ENCODE measurements at regions not wholly inside any gene's neighbourhood (a gene's known extent, or its start where the extent isn't known, plus 50 kb on each side); places are given as distances from the start of the nearest gene placed in this dataset.
A peak's percentile ranks its signal among the peaks of the same experiment; 100 is the strongest.

DNA sequence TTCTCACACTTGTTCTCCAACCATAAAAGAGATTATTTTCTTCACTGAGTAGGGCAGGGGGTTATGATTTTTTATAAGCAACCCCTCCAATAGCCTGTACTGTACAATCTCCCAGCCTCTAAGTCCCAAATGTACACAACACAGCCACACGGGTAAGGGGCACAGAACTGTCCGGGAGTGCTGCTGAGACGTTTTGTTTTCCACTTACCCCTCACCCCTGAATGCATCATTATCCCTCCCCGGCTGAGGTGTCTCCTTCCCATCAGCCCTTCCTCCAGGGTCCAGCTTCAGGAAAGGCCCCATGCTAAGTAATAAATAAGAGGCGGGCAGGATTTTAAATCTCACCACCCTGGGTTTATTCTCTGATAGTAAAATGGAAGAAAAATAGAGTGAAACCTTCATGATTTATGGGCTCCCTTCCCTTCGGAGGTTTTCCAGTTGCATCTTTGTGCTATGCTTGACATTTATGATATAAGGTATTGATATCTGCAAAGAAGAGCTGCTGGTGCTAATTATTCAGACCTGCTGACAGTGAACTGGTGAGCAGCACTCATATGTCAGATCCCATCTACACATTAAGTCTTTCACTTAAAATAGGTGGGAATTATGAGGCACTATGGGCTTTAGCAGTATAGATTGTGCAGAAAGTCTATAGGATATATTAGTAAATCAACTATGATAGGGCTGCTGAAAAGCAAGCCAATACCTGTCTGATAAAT is 67.2 kb upstream of the MEGF10 start:
- no peak for DNase-seq (ENCODE audit: low read depth, low spot score)
- no peak for TF ChIP-seq CTCF (IDR thresholded peaks at IDR 0.05; ENCODE audit: insufficient read depth, low read length, missing control alignments)
- ChIA-PET CTCF (no interaction called here), POLR2A (no interaction called here)
- H3K4me3 ChIP-seq (ENCODE audit: low read depth, low read length), result no peak overlapping the region

GRCh38 chr5:127227881-127228280 is 62.7 kb upstream of the MEGF10 start:
- no peak overlapping the region for H3K4me3 ChIP-seq (ENCODE audit: low read depth, low read length)
- POLR2A ChIA-PET, result no interaction called here
- CTCF ChIA-PET, result no interaction called here
- TF ChIP-seq CTCF (IDR thresholded peaks at IDR 0.05; ENCODE audit: insufficient read depth, low read length, missing control alignments), result no peak
- DNase-seq (ENCODE audit: low read depth, low spot score), result no peak

DNA sequence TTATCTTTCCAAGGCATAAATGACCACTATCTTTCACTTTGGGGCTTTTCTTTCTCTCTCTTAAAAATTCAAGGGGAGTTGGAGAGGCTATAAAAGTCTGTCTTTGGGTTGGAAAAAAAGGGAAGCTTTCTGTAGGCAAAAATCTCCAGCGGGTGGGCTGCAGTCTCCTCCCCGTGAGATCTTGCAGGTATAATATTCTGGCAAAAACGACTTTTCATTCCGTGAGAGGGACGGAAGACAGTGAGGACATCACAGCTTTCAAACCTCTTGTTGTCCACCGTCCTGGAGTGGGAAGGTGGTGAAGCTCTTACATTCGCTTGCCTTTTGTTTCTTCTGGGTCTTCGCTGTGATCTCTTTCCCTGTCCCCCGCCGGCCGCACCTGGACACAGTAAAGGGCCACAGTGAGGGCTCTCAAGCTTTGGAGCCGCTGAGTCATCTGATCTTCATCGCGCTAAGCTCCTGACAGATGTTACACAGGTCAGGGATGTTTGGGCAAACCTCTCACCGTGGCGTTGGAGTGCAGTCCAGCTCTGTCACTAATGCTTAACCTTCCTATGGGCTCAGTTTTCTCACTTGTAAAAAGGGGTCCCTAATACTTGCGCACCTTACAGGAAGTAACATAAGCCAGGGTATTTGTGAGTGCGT is 61.9 kb upstream of the MEGF10 start:
- no peak for DNase-seq (ENCODE audit: low read depth, low spot score)
- ChIA-PET POLR2A (no interaction called here), CTCF (no interaction called here)
- peak overlapping the region; percentile 52; the same call in 1 of the 2 replicates for H3K4me3 ChIP-seq (ENCODE audit: low read depth, low read length)
- TF ChIP-seq CTCF (IDR thresholded peaks at IDR 0.05; ENCODE audit: insufficient read depth, low read length, missing control alignments), result no peak

DNA sequence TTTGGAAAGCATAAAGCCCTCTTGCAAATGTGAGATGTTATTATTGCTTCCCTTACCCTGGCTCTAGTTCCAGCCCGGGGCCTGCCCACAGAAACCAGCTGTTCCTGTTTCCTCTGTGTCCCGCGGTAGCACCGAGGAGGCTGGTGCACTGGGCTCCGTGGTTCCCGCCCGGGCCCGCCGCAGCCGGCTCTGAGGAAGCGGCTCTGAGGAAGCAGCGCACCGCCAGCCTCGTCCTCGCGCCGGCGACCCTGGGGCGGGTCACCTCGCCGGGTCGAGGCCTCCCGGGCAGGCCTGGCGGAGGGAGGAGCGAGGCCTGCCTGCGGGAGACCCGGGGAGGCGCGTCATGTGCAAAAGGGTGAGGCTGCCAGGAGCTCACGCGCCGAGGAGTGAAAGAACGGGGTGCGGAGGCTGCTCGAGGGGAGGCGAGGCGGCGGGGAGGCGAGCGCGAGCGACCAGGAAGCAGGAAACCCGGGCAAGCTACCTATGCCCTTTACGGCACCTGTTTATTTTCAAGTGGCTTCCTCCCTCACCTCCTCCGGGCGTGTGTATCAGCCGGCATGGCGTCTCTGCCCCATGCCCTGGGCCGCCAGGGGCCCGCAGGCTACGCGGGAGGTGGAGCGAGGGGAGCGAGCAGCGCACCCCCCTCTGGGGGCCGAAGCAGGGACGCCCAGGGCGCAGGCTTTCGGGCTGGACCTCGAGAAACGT is 61.3 kb upstream of the MEGF10 start:
- TF ChIP-seq CTCF (IDR thresholded peaks at IDR 0.05; ENCODE audit: insufficient read depth, low read length, missing control alignments), result no peak
- ChIA-PET CTCF (no interaction called here), POLR2A (no interaction called here)
- H3K4me3 ChIP-seq (ENCODE audit: low read depth, low read length), result peak overlapping the region; percentile 52
- no peak for DNase-seq (ENCODE audit: low read depth, low spot score)

DNA sequence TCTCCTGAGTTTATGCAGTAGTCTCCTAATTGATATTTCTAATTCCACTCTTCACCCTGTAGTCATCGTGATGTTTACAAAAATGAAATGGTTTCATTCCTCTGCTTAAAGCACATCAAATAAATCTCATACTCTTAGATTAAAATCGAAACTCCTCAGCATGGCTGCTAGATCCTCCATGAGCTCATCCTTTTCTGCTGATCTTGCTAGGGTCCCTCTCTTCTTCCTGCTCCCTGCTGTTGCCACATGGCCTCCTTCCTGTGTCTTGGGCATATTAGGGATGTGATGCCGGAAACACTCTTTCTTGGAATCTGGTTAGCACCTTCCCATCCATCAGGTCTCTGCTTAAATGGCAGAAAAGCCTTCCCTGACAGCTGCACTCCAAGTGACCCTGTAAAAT is 59.5 kb upstream of the MEGF10 start:
- CTCF ChIA-PET, result interaction anchor here (1.0 kb wide), 1 partner anchor 407 kb away, joined by 4 read pairs; no protein-coding TSS in a partner anchor
- no peak for DNase-seq (ENCODE audit: low read depth, low spot score)
- POLR2A ChIA-PET, result no interaction called here

More for the DNA sequence above, 59.5 kb upstream of the MEGF10 start:
- TF ChIP-seq CTCF (IDR thresholded peaks at IDR 0.05; ENCODE audit: insufficient read depth, low read length, missing control alignments), result no peak
- H3K4me3 ChIP-seq (ENCODE audit: low read depth, low read length), result no peak overlapping the region
